ENCODE measurements at regions not wholly inside any gene's neighbourhood (a gene's known extent, or its start where the extent isn't known, plus 50 kb on each side); places are given as distances from the start of the nearest gene placed in this dataset.

DNA sequence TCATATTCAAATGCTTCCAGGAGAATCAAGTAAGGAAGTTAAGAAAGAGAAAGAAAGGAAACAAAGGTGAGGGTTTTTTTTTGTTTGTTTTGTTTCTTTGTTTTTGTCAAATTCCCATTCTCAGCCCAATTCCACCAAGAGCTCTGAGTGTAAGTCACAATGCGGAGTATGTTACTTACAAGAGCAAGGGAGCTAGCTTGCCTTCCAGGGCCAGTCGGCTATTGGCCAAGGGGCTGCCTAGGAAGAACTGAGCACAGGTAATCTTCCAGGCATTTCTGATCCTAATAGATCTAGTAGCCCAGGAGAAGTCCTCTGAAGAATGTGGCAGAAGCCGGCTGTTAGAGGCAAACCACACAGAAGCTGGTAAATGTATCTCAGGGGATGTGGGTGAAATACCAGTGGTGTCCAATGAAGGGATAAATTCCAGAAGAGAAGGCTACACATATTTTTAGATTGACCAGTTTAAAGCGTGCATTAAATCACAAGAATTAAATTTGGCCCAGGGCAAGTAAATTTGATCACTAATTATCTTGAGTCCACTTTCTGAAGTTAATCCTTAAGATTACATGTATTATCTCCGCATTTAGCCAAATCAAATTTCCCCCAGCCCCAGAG lies 239.6 kb upstream of the ADAMTS5 start:
- TF ChIP-seq POLR2A (IDR thresholded peaks at IDR 0.05), result no peak
- TF ChIP-seq, protein P1, sequence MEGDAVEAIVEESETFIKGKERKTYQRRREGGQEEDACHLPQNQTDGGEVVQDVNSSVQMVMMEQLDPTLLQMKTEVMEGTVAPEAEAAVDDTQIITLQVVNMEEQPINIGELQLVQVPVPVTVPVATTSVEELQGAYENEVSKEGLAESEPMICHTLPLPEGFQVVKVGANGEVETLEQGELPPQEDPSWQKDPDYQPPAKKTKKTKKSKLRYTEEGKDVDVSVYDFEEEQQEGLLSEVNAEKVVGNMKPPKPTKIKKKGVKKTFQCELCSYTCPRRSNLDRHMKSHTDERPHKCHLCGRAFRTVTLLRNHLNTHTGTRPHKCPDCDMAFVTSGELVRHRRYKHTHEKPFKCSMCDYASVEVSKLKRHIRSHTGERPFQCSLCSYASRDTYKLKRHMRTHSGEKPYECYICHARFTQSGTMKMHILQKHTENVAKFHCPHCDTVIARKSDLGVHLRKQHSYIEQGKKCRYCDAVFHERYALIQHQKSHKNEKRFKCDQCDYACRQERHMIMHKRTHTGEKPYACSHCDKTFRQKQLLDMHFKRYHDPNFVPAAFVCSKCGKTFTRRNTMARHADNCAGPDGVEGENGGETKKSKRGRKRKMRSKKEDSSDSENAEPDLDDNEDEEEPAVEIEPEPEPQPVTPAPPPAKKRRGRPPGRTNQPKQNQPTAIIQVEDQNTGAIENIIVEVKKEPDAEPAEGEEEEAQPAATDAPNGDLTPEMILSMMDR (IDR thresholded peaks at IDR 0.05), result no peak
